GOT3 (cell line): ENCODE measurements at regions not wholly inside any gene's neighbourhood (a gene's known extent, or its start where the extent isn't known, plus 50 kb on each side); places are given as distances from the start of the nearest gene placed in this dataset.
"Not testable (repeated sequence)": the region's sequence is repeated elsewhere in the genome, so short reads cannot be mapped to it uniquely, and the experiment has no call there.

Experiments used
- DNase-seq: peaks from one replicate; lab custom pipeline; 2025; ENCODE audit warnings: mixed read lengths; lab: John Stamatoyannopoulos, UW

GRCh38 chr1:245025525-245025924 lies 129.3 kb upstream of the KIF26B start:
- no peak for DNase-seq

GRCh38 chr1:245023222-245023621 lies 131.6 kb upstream of the KIF26B start:
- no peak for DNase-seq

GRCh38 chr1:245019910-245020486 lies 134.8 kb upstream of the KIF26B start:
- no peak for DNase-seq

DNA sequence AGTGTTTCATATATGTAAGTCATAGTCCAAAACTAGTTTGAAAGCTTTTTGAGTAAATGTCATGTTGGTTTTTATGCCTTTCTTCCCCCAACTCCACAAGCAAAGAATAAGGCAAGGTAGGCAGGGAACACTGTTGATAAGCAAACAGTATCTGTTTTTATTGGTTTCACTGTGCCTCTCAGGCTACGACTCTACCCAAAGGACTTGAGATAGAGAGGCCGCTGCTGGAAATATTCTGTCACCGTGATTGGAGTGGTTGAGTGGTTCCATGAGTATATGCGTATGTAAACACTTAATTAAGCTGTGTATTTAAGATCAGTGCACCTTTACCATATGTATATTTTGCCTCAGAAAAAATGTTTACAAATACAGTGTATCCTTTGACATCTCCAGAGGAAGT lies 138.1 kb upstream of the KIF26B start:
- DNase-seq, result no peak

DNA sequence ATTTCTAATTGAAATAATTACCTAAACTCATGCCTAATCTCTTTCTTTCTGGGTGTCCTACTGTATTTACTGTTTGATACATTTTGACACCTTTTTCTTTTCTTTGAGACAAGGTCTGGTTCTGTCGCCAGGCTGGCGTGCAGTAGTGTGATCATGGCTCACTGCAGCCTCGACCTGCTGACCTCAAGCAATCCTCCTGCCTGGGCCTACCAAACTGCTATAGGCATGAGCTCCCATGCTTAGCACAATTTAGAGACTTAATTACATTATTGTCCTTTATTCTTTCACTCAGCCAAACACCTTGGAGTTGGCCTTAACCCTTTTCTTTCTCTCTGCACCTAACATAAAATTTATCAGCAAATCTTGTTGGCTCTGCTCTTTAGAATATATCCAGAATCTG lies 139.8 kb upstream of the KIF26B start:
- DNase-seq, result no peak

DNA sequence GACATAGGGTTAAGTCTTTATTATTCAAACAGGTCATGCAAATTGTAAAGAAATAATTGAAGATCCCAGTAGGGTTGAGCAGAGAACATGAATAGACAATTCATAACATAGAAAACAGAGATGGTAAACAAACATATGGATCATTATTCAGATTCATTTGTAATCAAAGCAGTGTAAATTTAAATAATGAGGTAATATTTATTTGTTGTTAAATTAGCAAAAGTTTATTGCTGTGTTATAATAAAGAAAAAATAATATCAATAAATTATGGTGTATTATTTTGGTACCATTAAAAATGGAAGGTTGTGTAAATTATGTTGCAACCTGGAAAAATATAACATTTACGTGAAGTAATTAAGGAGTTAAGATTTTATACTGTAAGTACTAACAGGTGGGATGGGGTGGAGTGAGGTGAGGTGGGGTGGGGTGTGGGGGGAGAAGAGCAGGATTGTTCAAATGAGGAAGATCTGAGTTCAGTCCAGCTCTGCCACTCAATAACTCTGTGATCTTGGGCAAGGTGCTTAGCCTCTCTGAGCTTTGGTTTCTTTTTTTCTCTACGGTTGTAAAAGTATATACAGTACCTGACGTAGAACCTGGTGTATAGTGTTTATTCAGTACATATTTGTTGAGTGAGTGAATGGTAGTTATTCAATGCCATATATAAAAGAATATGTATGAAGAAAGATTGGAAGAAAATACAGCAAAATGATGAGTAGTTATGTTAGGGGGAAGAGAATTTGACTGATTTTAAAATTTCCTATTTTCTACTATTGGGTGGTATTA lies 140.3 kb upstream of the KIF26B start:
- no peak for DNase-seq

DNA sequence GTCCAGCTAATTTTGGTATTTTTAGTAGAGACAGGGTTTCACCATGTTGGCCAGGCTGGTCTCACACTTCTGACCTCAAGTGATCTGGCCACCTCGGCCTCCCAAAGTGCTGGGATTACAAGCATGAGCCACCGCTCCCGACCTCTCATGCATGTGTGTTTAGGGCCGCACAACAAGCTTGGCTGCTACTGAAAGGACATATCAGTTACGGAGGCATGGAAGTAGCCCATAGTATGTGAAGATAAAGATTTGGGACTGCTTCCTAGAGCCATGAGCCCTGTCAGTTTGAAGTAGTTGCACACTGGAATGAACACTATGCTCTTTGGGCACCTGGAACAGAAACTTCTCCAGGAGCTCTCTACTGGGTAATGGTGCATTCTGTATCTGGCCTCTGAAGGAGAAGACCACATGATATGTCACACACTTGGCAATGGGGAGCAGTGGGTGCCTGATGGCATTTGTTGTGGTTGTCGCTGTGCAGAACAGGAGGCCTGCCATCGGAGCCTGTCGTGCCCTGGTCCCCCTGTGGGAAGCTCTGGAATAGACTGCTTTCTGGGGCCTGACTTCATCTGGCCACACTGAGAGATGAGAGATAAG lies 144.7 kb upstream of the KIF26B start:
- no peak for DNase-seq

DNA sequence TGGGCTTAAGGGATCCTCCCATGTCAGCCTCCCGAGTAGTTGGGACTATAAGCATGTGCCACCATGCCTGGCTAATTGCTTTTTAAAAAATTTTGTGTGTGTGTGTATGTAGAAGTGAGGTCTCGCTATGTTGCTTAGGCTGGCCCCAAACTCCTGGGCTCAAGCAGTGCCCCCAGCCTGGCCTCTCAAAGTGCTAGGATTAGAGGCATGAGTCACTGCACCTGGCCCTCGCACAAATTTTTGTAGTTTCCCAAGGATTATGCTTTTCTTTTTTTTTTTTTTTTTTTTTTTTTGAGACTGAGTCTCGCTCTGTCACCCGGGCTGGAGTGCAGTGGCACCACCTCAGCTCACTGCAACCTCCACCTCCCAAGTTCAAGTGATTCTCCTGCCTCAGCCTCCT lies 144.4 kb upstream of the HNRNPU start:
- no peak for DNase-seq

GRCh38 chr1:245007852-245008251 lies 143.5 kb upstream of the HNRNPU start:
- DNase-seq, result no peak

DNA sequence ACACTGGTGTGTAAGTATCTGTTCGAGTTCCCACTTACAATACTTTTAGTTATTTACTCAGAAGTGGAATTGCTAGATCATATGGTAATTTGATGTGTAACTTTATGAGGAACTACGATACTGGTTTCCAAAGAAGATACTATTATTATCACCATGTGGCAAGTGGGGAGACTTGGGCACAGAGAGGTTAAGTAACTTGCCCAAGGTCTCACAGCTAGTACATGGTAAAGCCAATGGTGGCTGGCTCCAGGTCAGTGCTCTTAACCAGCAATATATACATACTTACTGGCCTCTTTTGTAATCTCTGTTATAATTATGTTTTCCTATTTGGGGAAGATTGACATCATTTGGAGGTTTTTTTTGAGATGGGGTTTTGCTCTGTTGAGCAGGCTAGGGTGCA lies 138.9 kb upstream of the HNRNPU start:
- DNase-seq, result no peak

- DNase-seq, result no peak
Measured at GRCh38 chr1:245001252-245001651, 136.9 kb upstream of the HNRNPU start.

DNA sequence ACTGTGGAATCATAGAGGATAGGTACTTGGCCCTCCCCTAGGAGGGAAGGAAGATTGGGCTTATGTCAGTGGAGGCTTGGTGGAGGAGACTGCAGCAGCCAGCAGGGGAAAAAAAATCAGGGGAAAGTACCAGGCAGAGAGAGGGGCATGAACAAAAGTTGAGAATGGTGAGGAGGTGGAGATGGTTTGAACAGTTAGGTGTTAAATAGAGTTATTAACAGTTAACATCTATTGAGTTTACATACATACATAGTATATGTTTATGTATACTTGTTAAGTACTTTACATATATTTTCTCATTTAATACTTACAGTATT lies 136.5 kb upstream of the HNRNPU start:
- DNase-seq, result no peak

DNA sequence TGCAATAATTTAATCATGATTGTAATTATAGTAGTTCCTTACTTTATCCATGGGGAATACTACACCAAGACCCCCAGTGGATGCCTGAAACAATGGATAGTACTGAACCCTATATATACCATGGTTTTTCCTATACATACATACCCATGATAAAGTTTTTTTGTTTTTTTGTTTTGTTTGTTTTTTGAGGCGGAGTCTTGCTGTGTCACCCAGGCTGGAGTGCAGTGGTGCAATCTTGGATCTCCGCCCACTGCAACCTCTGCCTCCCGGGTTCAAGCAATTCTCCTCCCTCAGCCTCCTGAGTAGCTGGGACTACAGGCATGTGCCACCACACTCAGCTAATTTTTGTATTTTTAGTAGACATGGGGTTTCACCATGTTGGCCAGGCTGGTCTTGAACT lies 135.3 kb upstream of the HNRNPU start:
- DNase-seq, result not testable (repeated sequence)

DNA sequence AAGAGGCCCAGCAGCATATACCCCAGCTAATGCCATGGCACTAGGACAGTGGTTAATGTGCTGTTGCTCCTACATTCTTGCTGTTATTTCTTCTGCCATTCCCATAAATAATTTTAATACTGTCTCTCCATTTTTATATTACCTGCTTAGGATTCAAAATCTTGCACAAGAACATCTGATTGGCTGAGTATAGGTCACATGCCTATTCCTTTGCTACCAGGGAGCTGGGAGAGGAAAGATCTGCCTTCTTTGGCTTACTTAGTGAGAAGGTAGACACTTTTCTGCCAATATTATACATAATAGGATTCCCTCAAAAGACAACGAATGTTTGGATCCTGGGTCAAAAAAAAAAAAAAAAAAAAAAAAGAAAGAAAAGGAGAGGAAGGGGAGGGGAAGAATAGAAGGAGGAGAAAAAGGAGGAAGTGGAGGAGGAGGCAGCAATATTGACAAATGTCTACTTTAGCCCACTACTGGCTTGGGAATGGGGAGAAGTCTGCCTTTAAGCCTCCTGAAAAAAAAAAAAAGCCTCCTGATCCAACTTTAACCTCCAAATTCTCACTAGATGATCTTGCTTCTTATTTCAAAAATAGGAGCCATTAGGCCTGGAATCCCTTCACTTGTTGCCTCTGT lies 134.5 kb upstream of the HNRNPU start:
- no peak for DNase-seq

DNA sequence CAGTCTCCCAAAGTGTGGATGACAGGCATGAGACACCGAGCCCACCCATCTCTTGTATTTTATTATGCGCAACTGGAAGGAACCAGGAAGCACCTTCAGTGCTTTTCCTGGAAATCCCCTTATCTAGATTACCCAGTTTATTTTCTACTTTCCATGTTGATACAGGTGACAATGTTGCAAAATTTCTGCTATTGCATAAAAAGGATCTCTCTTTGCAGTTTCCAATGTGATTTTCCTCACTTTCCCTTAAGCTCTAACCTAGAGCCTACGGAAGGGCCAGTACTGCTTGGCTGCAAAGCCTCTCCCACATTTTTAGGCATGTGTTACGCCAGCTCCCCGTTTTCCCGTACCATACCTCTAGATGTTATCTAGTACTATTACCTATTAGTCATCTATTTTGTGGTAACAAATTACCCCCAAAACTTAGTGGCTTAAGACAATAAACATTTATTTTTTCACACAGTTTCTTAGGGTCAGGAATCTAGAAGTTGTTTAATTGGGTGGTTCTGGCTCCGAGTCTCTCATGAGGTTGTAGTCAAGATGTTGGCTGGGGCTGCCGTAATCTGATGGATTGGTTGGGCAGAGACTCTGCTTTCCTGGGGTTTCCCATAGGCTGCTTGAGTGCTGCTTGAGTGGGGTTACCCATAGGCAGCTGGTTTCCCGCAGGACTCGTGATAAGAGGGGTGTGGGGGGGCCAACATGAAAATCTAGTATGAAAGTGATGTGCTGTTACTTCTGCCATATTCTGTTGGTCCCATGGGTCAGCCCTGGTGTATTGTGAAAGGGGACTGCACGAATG lies 131.5 kb upstream of the HNRNPU start:
- no peak for DNase-seq

GRCh38 chr1:244992833-244993232 lies 128.5 kb upstream of the HNRNPU start:
- DNase-seq, result no peak

DNA sequence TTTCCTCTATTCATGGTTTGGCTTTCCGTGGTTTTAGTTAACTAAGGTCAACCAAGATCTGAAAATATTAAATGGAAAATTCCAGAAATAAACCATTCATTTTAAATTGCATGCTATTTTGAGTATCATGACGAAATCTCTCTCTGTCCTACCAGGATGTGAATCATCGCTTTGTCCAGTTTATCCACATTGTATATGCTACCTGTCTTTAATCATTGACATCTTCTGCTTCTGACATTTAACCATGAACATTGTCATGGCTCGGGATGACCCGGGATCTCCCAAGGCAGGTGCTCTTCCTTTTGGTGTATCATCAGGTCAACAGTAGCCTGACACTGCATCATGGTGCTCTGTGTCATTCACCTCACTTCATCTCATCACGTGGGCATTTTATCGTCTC lies 125.5 kb upstream of the HNRNPU start:
- no peak for DNase-seq

DNA sequence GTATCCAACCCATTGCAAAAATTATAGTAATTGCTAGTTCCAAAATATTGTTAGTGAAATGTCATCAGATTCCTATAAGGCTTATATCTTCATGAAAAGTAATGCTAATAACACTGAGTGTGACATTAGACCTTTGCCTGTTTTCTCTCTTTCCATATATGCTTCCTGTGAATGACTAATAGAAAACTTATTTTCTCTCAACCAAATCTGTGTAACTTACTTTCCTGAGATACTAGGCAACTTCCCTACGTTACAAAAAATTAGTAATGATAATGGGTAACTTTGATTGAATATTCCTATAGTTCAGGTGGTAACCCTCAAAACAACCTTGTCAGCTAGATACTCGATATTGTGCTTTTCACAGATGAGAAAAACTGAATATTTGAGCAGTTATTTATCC lies 124.2 kb upstream of the HNRNPU start:
- no peak for DNase-seq

DNA sequence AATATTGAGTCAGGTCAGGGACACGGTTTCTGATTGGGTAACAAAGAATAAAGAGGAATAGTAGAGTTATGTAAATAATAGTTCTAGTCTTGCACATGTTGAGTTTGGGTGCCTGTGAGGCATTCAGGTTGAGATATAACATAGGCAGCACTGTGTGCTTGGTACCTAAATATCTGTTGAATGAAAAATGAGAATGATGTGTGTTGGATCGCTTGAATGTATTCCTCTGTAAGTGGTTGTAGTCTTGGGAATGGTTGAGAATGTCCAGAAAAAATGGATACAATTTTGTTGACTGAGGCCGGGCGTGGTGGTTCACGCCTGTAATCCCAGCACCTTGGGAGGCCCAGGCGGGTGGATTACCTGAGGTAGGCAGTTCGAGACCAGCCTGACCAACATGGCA lies 116.3 kb upstream of the HNRNPU start:
- DNase-seq, result no peak

DNA sequence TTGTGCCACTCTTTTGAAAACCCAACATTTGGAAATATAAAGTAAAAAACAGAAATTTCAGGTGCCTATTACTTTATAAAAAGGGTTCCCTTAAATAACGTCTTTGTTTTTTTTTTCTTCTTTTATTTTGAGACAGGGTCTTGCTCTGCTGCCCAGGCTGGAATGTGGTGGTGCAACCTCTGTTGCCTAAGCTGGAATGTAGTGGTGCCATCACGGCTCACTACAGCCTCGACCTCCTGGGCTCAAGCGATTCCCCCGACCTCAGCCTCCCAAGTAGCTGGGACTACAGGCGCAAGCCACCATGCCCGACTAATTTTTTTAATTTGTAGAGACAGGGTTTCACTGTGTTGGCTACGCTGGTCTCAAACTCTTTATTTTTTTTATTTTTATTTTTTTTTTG lies 110.2 kb upstream of the HNRNPU start:
- no peak for DNase-seq

- no peak for DNase-seq
Measured at GRCh38 chr1:244974106-244974505, 109.8 kb upstream of the HNRNPU start.

GRCh38 chr1:244971552-244972216 lies 107.3 kb upstream of the HNRNPU start:
- DNase-seq, result no peak
